ENCODE measurements at regions not wholly inside any gene's neighbourhood (a gene's known extent, or its start where the extent isn't known, plus 50 kb on each side); places are given as distances from the start of the nearest gene placed in this dataset.

- TF ChIP-seq CTCF (IDR thresholded peaks at IDR 0.05) (no peak), EZH2 (IDR thresholded peaks at IDR 0.05; ENCODE audit: borderline replicate concordance, insufficient read depth, low read depth, low read length, poor library complexity, severe bottlenecking) (no peak)
Observed at GRCh38 chr17:54844233-54844632, 56.4 kb upstream of the TOM1L1 start.
